ENCODE measurements at regions not wholly inside any gene's neighbourhood (a gene's known extent, or its start where the extent isn't known, plus 50 kb on each side); places are given as distances from the start of the nearest gene placed in this dataset.

- Histone ChIP-seq H2AFZ (ENCODE audit: low read length) (no peak overlapping the region), H3K36me3 (ENCODE audit: control insufficient read depth, insufficient read depth, low read length) (no peaks in the 10 kb centered on the region), H3K4me3 (replicated peaks in 1 of 4; ENCODE audit: control extremely low read depth in 1 of 4, insufficient read depth in 1 of 4, low read depth in 3 of 4, low read length in 4 of 4) (no peak overlapping the region), H3K4me1 (ENCODE audit: control insufficient read depth, extremely low read depth, insufficient read depth, low read length) (no peaks in the 10 kb centered on the region), H3K27ac (ENCODE audit: insufficient read depth, low read length) (no peak overlapping the region), H3K4me2 (ENCODE audit: extremely low read depth, insufficient read depth, low read length) (no peak overlapping the region), H3K27me3 (ENCODE audit: control insufficient read depth, insufficient read depth, low read length) (no peaks in the 10 kb centered on the region), H3K9ac (ENCODE audit: insufficient read depth, low read length) (no peak overlapping the region), H3K79me2 (ENCODE audit: control insufficient read depth, insufficient read depth, low read length) (no peaks in the 10 kb centered on the region), H3K9me3 (ENCODE audit: control insufficient read depth, insufficient read depth, low read depth, low read length) (no peaks in the 10 kb centered on the region), H4K20me1 (ENCODE audit: control insufficient read depth, extremely low read depth, insufficient read depth, low read length) (no peaks in the 10 kb centered on the region)
- DNase-seq (ENCODE audit: low read depth in 2 of 2) = no peak
- TF ChIP-seq CTCF (conservative IDR thresholded peaks at IDR 0.05 in 1 of 2, IDR thresholded peaks at IDR 0.05 in 1 of 2; ENCODE audit: low read depth in 1 of 2, low read length in 2 of 2) (no peak), EZH2 (IDR thresholded peaks at IDR 0.05; ENCODE audit: low read length, missing control alignments) (no peak)
Measured at GRCh38 chr7:81419731-81420130, 350.1 kb downstream of the HGF start.

DNA sequence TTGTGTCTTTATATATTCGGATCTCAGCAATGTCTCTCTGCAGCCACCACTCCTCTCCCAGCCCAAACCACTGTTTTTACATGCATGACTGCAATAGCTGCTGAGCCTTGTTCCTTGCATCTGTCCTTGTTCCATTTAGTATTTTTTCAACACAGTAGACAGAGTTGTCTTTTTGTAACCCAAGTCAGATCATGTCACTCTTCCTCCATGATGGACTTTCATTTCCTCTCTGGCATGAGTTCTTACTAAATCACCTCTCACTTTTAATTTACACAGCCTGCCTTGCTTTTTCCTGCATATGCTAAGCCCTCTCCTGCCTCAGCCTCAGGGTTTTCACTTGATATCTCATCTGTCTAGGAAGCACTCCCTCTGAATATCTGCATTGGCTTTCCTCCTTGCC is 353.2 kb downstream of the HGF start:
- Histone ChIP-seq H3K27me3 (ENCODE audit: control insufficient read depth, insufficient read depth, low read length) (no peaks in the 10 kb centered on the region), H3K79me2 (ENCODE audit: control insufficient read depth, insufficient read depth, low read length) (no peaks in the 10 kb centered on the region), H4K20me1 (ENCODE audit: control insufficient read depth, extremely low read depth, insufficient read depth, low read length) (no peaks in the 10 kb centered on the region), H3K9ac (ENCODE audit: insufficient read depth, low read length) (no peak overlapping the region), H3K4me2 (ENCODE audit: extremely low read depth, insufficient read depth, low read length) (no peak overlapping the region), H3K27ac (ENCODE audit: insufficient read depth, low read length) (no peak overlapping the region), H3K4me3 (replicated peaks in 1 of 4; ENCODE audit: control extremely low read depth in 1 of 4, insufficient read depth in 1 of 4, low read depth in 3 of 4, low read length in 4 of 4) (no peak overlapping the region), H3K36me3 (ENCODE audit: control insufficient read depth, insufficient read depth, low read length) (no peaks in the 10 kb centered on the region), H3K9me3 (ENCODE audit: control insufficient read depth, insufficient read depth, low read depth, low read length) (no peaks in the 10 kb centered on the region), H2AFZ (ENCODE audit: low read length) (no peak overlapping the region), H3K4me1 (ENCODE audit: control insufficient read depth, extremely low read depth, insufficient read depth, low read length) (no peaks in the 10 kb centered on the region)
- no peak for TF ChIP-seq CTCF (conservative IDR thresholded peaks at IDR 0.05 in 1 of 2, IDR thresholded peaks at IDR 0.05 in 1 of 2; ENCODE audit: low read depth in 1 of 2, low read length in 2 of 2)
- TF ChIP-seq EZH2 (IDR thresholded peaks at IDR 0.05; ENCODE audit: low read length, missing control alignments) = no peak
- no peak for DNase-seq (ENCODE audit: low read depth in 2 of 2)

GRCh38 chr7:81415181-81415580 is 354.7 kb downstream of the HGF start:
- no peaks in the 10 kb centered on the region for H3K9me3 ChIP-seq (ENCODE audit: control insufficient read depth, insufficient read depth, low read depth, low read length)
- H3K79me2 ChIP-seq (ENCODE audit: control insufficient read depth, insufficient read depth, low read length) = no peaks in the 10 kb centered on the region
- no peak for TF ChIP-seq CTCF (conservative IDR thresholded peaks at IDR 0.05 in 1 of 2, IDR thresholded peaks at IDR 0.05 in 1 of 2; ENCODE audit: low read depth in 1 of 2, low read length in 2 of 2)
- no peak for TF ChIP-seq EZH2 (IDR thresholded peaks at IDR 0.05; ENCODE audit: low read length, missing control alignments)
- no peak overlapping the region for H3K4me2 ChIP-seq (ENCODE audit: extremely low read depth, insufficient read depth, low read length)
- H4K20me1 ChIP-seq (ENCODE audit: control insufficient read depth, extremely low read depth, insufficient read depth, low read length) = no peaks in the 10 kb centered on the region
- no peak overlapping the region for H3K9ac ChIP-seq (ENCODE audit: insufficient read depth, low read length)
- no peaks in the 10 kb centered on the region for H3K27me3 ChIP-seq (ENCODE audit: control insufficient read depth, insufficient read depth, low read length)
- H3K4me3 ChIP-seq (replicated peaks in 1 of 4; ENCODE audit: control extremely low read depth in 1 of 4, insufficient read depth in 1 of 4, low read depth in 3 of 4, low read length in 4 of 4) = no peak overlapping the region
- no peaks in the 10 kb centered on the region for H3K4me1 ChIP-seq (ENCODE audit: control insufficient read depth, extremely low read depth, insufficient read depth, low read length)
- no peaks in the 10 kb centered on the region for H3K36me3 ChIP-seq (ENCODE audit: control insufficient read depth, insufficient read depth, low read length)
- no peak overlapping the region for H3K27ac ChIP-seq (ENCODE audit: insufficient read depth, low read length)
- DNase-seq (ENCODE audit: low read depth in 2 of 2) = peak in 1 of 2 donors; percentile 58
- H2AFZ ChIP-seq (ENCODE audit: low read length) = no peak overlapping the region

Data from fibroblast of lung (primary cell).